Keratinocyte (primary cell): ENCODE measurements at regions not wholly inside any gene's neighbourhood (a gene's known extent, or its start where the extent isn't known, plus 50 kb on each side); places are given as distances from the start of the nearest gene placed in this dataset.

Experiments used
- DNase-seq: peaks from one replicate; pipeline ENCODE4 v3.0.0-alpha.2; 2011; ENCODE audit warnings: low read depth, missing footprints, low spot score
- FAIRE-seq: peaks from 2 replicates; lab custom pipeline; 2011; peaks lifted over from hg19 to GRCh38; lab: Jason Lieb, UNC
- H2AFZ ChIP-seq: 2 replicates; pipeline ENCODE4 v1.6.0; 2012; ENCODE audit warnings: low read length, control low read depth, inconsistent platforms; ENCODE audit not compliant: control insufficient read depth
- H3K27ac ChIP-seq: 2 replicates; pipeline ENCODE4 v1.5.1; 2011; ENCODE audit warnings: low read length; ENCODE audit not compliant: control insufficient read depth, insufficient read depth
- H3K27me3 ChIP-seq: 3 replicates; pipeline ENCODE4 v1.6.0; 2011; ENCODE audit warnings: low read length; ENCODE audit not compliant: control insufficient read depth, insufficient read depth; ENCODE audit errors: extremely low read depth
- H3K36me3 ChIP-seq, 2 experiments: 2 replicates in 1 of 2; 3 replicates in 1 of 2; pipeline ENCODE4 v1.5.1; 2011; ENCODE audit warnings: low read length in 2 of 2, mild to moderate bottlenecking in 1 of 2; ENCODE audit not compliant: control insufficient read depth in 2 of 2, insufficient read depth in 2 of 2; ENCODE audit errors: extremely low read depth in 1 of 2
- H3K4me1 ChIP-seq: 3 replicates; pipeline ENCODE4 v1.5.1; 2011; ENCODE audit warnings: low read length; ENCODE audit not compliant: control insufficient read depth, insufficient read depth; ENCODE audit errors: extremely low read depth
- H3K4me2 ChIP-seq: 3 replicates; pipeline ENCODE4 v1.6.0; 2011; ENCODE audit warnings: low read depth, low read length; ENCODE audit not compliant: control insufficient read depth, insufficient read depth; ENCODE audit errors: extremely low read depth
- H3K4me3 ChIP-seq, 3 experiments: fragments of 200-600 bp in 1 of 3; sonication (generic) in 1 of 3; 2 replicates in 2 of 3; 3 replicates in 1 of 3; pipeline ENCODE4 v1.5.1; 2011 to 2016; ENCODE audit warnings: low read length in 3 of 3, mild to moderate bottlenecking in 3 of 3, control low read depth in 2 of 3, inconsistent platforms in 1 of 3, low read depth in 1 of 3, mixed read lengths in 1 of 3, mixed run types in 1 of 3, moderate library complexity in 1 of 3; ENCODE audit not compliant: control insufficient read depth in 2 of 3, insufficient read depth in 2 of 3; ENCODE audit errors: extremely low read depth in 1 of 3
- H3K79me2 ChIP-seq: 2 replicates; pipeline ENCODE4 v1.6.0; 2012; ENCODE audit warnings: low read length; ENCODE audit not compliant: control insufficient read depth, insufficient read depth
- H3K9ac ChIP-seq: 3 replicates; pipeline ENCODE4 v1.6.0; 2011; ENCODE audit warnings: low read length; ENCODE audit not compliant: control insufficient read depth, insufficient read depth; ENCODE audit errors: extremely low read depth
- H3K9me1 ChIP-seq: 3 replicates; pipeline ENCODE4 v1.6.0; 2011; ENCODE audit warnings: low read length; ENCODE audit not compliant: control insufficient read depth, insufficient read depth; ENCODE audit errors: extremely low read depth
- H3K9me3 ChIP-seq: 2 replicates; pipeline ENCODE4 v1.5.1; 2012; ENCODE audit warnings: low read depth, low read length; ENCODE audit not compliant: control insufficient read depth
- H4K20me1 ChIP-seq: 3 replicates; pipeline ENCODE4 v1.6.0; 2011; ENCODE audit warnings: low read length; ENCODE audit not compliant: control insufficient read depth, insufficient read depth; ENCODE audit errors: extremely low read depth
- CTCF ChIP-seq, 3 experiments: IDR thresholded peaks in 1 of 3; conservative IDR thresholded peaks in 1 of 3; optimal IDR thresholded peaks in 1 of 3; 2 replicates in 2 of 3; 3 replicates in 1 of 3; pipeline versions ENCODE3 to v1.5.1; 2011; ENCODE audit warnings: low read length in 3 of 3, mild to moderate bottlenecking in 3 of 3, moderate library complexity in 2 of 3, control low read depth in 1 of 3, inconsistent platforms in 1 of 3; ENCODE audit not compliant: insufficient read depth in 2 of 3; ENCODE audit errors: extremely low read depth in 1 of 3
- EZH2 ChIP-seq: IDR thresholded peaks from one replicate; pipeline ENCODE4 v1.6.1; 2012; ENCODE audit warnings: inconsistent platforms, mild to moderate bottlenecking, low read length, moderate library complexity
- dilution Hi-C: fragments of 300-500 bp; cut with MboI; formaldehyde crosslinking; loops from one replicate; pipeline ENCODE4 v1.7.0; 2020; ENCODE audit warnings: low sequenced_read_pairs; ENCODE audit not compliant: extremely low pct_ligation_motif_present

- DNase-seq, result no peak
- H4K20me1 ChIP-seq, result no peaks in the 10 kb centered on the region
- no peak overlapping the region for H3K4me3 ChIP-seq
- H3K27ac ChIP-seq, result no peak overlapping the region
- no peaks in the 10 kb centered on the region for H3K79me2 ChIP-seq
- H3K4me2 ChIP-seq, result no peak overlapping the region
- H2AFZ ChIP-seq, result no peak overlapping the region
- dilution Hi-C loops, result no loop called here
- H3K27me3 ChIP-seq, result no peaks in the 10 kb centered on the region
- H3K9ac ChIP-seq, result no peak overlapping the region
- H3K4me1 ChIP-seq, result no peaks in the 10 kb centered on the region
- FAIRE-seq, result no peak
- no peaks in the 10 kb centered on the region for H3K9me1 ChIP-seq
- H3K36me3 ChIP-seq, result no peaks in the 10 kb centered on the region
- H3K9me3 ChIP-seq, result no peaks in the 10 kb centered on the region
- TF ChIP-seq CTCF (optimal IDR thresholded peaks at IDR 0.05 in 1 of 3, IDR thresholded peaks at IDR 0.05 in 1 of 3, conservative IDR thresholded peaks at IDR 0.05 in 1 of 3; ENCODE audit: extremely low read depth in 1 of 3, insufficient read depth in 2 of 3, low read length in 3 of 3) (no peak), EZH2 (no peak)
Observed at GRCh38 chr3:89682556-89682955, 575.1 kb downstream of the EPHA3 start.

GRCh38 chr3:89685731-89686130 lies 578.3 kb downstream of the EPHA3 start:
- DNase-seq, result no peak
- dilution Hi-C loops, result no loop called here
- Histone ChIP-seq H3K27me3 (no peaks in the 10 kb centered on the region), H3K79me2 (no peaks in the 10 kb centered on the region), H4K20me1 (no peaks in the 10 kb centered on the region), H3K9me3 (no peaks in the 10 kb centered on the region), H3K9me1 (no peaks in the 10 kb centered on the region), H3K36me3 (no peaks in the 10 kb centered on the region), H2AFZ (no peak overlapping the region), H3K9ac (no peak overlapping the region), H3K27ac (no peak overlapping the region), H3K4me3 (no peak overlapping the region), H3K4me1 (no peaks in the 10 kb centered on the region), H3K4me2 (no peak overlapping the region)
- no peak for FAIRE-seq
- TF ChIP-seq CTCF (optimal IDR thresholded peaks at IDR 0.05 in 1 of 3, IDR thresholded peaks at IDR 0.05 in 1 of 3, conservative IDR thresholded peaks at IDR 0.05 in 1 of 3; ENCODE audit: extremely low read depth in 1 of 3, insufficient read depth in 2 of 3, low read length in 3 of 3) (no peak), EZH2 (no peak)
